D721Med (cell line): ENCODE measurements at regions not wholly inside any gene's neighbourhood (a gene's known extent, or its start where the extent isn't known, plus 50 kb on each side); places are given as distances from the start of the nearest gene placed in this dataset.

ENCODE experiments used
- DNase-seq: peaks from one replicate; pipeline ENCODE4 v3.0.0; 2011; ENCODE audit warnings: low spot score; ENCODE audit not compliant: insufficient read length
- FAIRE-seq: peaks from 2 replicates; lab custom pipeline; 2011; peaks lifted over from hg19 to GRCh38; lab: Jason Lieb, UNC
- TF ChIP-seq, protein P1 (sequence below): IDR thresholded peaks from 2 replicates; pipeline ENCODE4 v1.5.1; 2012; ENCODE audit warnings: mild to moderate bottlenecking, control low read depth; ENCODE audit not compliant: insufficient read depth; ENCODE audit errors: missing control alignments

- DNase-seq = no peak
- TF ChIP-seq, protein P1, sequence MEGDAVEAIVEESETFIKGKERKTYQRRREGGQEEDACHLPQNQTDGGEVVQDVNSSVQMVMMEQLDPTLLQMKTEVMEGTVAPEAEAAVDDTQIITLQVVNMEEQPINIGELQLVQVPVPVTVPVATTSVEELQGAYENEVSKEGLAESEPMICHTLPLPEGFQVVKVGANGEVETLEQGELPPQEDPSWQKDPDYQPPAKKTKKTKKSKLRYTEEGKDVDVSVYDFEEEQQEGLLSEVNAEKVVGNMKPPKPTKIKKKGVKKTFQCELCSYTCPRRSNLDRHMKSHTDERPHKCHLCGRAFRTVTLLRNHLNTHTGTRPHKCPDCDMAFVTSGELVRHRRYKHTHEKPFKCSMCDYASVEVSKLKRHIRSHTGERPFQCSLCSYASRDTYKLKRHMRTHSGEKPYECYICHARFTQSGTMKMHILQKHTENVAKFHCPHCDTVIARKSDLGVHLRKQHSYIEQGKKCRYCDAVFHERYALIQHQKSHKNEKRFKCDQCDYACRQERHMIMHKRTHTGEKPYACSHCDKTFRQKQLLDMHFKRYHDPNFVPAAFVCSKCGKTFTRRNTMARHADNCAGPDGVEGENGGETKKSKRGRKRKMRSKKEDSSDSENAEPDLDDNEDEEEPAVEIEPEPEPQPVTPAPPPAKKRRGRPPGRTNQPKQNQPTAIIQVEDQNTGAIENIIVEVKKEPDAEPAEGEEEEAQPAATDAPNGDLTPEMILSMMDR = no peak
- FAIRE-seq = no peak
Observed at GRCh38 chr2:157184161-157184895, 73.2 kb upstream of the GALNT5 start.

DNA sequence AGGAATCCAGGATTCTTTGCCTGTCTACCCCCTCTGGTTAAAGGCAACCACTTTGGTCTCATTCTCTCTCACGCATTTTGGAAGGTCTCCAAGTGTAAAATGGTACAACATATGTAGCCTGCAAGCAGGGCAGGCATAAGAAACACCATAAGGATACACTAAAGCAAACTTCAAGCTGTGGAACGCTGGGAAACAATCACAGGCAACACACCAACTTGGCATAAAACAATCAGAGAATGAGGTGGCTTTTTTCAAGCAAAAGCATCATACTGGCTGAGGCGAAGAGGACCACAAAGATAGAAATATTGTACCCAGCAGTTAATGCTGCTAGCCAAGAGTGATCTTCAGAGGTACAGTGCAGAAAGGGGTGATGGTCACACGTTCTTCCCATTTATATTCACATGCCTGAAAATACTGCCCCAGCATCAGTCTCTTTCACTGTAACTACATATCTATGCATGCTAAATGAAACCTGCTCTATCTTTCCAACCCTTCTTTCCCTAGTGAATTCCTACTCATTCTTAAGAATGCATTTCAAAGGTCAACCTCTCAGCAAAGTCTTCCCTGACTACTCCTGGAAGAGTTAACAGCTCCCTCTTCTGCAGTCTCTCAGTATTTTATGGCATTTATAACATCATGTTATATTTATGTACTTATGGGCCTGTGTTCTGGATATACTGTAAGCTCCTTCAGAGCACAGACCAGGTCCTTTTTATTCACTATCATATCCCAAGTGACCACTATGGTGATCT lies 71.9 kb upstream of the GALNT5 start:
- DNase-seq (no peak), FAIRE-seq (no peak)
- TF ChIP-seq, protein P1 = no peak

GRCh38 chr2:157190151-157190550 lies 67.4 kb upstream of the GALNT5 start:
- TF ChIP-seq, protein P1 = no peak
- no peak for FAIRE-seq
- DNase-seq = no peak

GRCh38 chr2:157191186-157191585 lies 66.3 kb upstream of the GALNT5 start:
- FAIRE-seq = no peak
- TF ChIP-seq, protein P1 = no peak

GRCh38 chr2:157192445-157193423 lies 64.8 kb upstream of the GALNT5 start:
- TF ChIP-seq, protein P1 = no peak
- no peak for DNase-seq
- no peak for FAIRE-seq

More at GRCh38 chr2:157191186-157191585, 66.3 kb upstream of the GALNT5 start:
- no peak for DNase-seq

- DNase-seq = no peak
- no peak for FAIRE-seq
- TF ChIP-seq, protein P1 = no peak
Observed at GRCh38 chr2:157193461-157193860, 64.0 kb upstream of the GALNT5 start.
